Thyroid gland (tissue), 4 donors: ENCODE measurements at regions not wholly inside any gene's neighbourhood (a gene's known extent, or its start where the extent isn't known, plus 50 kb on each side); places are given as distances from the start of the nearest gene placed in this dataset.

Source experiments
- POLR2A ChIP-seq, 2 donors: fragments of 450-650 bp; IDR thresholded peaks; one replicate each; pipeline ENCODE4 v1.6.1; 2017; ENCODE audit warnings: antibody characterized with exemption in 2 of 2, mild to moderate bottlenecking in 2 of 2, moderate library complexity in 1 of 2
- TF ChIP-seq, protein P1 (sequence below), 6 experiments: fragments of 200-600 bp in 3 of 6; fragments of 450-650 bp in 3 of 6; sonication (generic) in 3 of 6; IDR thresholded peaks; one replicate each; pipeline ENCODE4 v1.5.1; 2016 to 2019; ENCODE audit warnings: antibody characterized with exemption in 6 of 6, mild to moderate bottlenecking in 2 of 6, inconsistent platforms in 1 of 6, moderate library complexity in 1 of 6

DNA sequence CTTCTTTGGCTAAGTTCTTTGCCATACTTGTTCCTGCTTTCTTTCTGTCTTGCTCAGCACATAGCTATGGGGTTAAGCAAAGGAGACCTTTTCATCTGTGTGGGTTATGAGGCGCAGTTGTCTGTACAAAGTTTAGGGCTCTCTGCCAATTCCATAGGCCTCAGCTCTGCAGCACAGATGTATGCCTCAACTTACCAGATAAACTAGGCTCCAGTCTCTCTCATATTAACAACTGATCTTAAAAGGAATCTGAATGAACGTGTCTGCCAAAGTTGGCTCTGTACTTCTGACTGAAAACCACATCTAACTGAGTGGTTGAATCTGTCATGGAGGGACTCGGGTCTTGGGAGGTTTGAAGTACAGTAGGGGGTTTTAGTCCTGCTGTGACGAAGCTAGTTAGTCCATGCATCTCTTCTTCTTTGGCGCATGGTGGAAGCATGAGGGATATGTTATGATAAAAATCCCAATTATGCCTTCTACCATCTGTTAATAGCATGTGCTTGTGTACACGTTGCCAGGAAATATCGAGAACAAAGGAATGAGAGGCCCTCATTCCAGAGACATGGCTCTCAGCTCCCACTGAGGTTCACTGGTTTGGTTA, 114.6 kb upstream of the TSC22D2 start:
- no peak for TF ChIP-seq POLR2A (IDR thresholded peaks at IDR 0.05)
- TF ChIP-seq, protein P1, sequence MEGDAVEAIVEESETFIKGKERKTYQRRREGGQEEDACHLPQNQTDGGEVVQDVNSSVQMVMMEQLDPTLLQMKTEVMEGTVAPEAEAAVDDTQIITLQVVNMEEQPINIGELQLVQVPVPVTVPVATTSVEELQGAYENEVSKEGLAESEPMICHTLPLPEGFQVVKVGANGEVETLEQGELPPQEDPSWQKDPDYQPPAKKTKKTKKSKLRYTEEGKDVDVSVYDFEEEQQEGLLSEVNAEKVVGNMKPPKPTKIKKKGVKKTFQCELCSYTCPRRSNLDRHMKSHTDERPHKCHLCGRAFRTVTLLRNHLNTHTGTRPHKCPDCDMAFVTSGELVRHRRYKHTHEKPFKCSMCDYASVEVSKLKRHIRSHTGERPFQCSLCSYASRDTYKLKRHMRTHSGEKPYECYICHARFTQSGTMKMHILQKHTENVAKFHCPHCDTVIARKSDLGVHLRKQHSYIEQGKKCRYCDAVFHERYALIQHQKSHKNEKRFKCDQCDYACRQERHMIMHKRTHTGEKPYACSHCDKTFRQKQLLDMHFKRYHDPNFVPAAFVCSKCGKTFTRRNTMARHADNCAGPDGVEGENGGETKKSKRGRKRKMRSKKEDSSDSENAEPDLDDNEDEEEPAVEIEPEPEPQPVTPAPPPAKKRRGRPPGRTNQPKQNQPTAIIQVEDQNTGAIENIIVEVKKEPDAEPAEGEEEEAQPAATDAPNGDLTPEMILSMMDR (IDR thresholded peaks at IDR 0.05): no peak
